ENCODE measurements at regions not wholly inside any gene's neighbourhood (a gene's known extent, or its start where the extent isn't known, plus 50 kb on each side); places are given as distances from the start of the nearest gene placed in this dataset.

- H3K27me3 ChIP-seq (ENCODE audit: insufficient read depth, low read length) = no peaks in the 10 kb centered on the region
- H3K9me3 ChIP-seq (ENCODE audit: low read length) = no peaks in the 10 kb centered on the region
- no peak overlapping the region for H3K4me3 ChIP-seq (ENCODE audit: low read length)
- no peaks in the 10 kb centered on the region for H3K36me3 ChIP-seq (ENCODE audit: insufficient read depth, low read length)
- no peaks in the 10 kb centered on the region for H3K4me1 ChIP-seq (ENCODE audit: insufficient read depth, low read length)
- H2AFZ ChIP-seq (ENCODE audit: low read depth, low read length) = no peak overlapping the region
Observed at GRCh38 chr5:175159956-175160355, 284.0 kb downstream of the DRD1 start.

GRCh38 chr5:175148636-175149172 is 295.3 kb downstream of the DRD1 start:
- H3K9me3 ChIP-seq (ENCODE audit: low read length) = no peaks in the 10 kb centered on the region
- no peaks in the 10 kb centered on the region for H3K27me3 ChIP-seq (ENCODE audit: insufficient read depth, low read length)
- no peak overlapping the region for H3K4me3 ChIP-seq (ENCODE audit: low read length)
- no peaks in the 10 kb centered on the region for H3K36me3 ChIP-seq (ENCODE audit: insufficient read depth, low read length)
- no peak overlapping the region for H2AFZ ChIP-seq (ENCODE audit: low read depth, low read length)
- no peaks in the 10 kb centered on the region for H3K4me1 ChIP-seq (ENCODE audit: insufficient read depth, low read length)

GRCh38 chr5:175146733-175147132 is 297.2 kb downstream of the DRD1 start:
- Histone ChIP-seq H2AFZ (ENCODE audit: low read depth, low read length) (no peak overlapping the region), H3K36me3 (ENCODE audit: insufficient read depth, low read length) (no peaks in the 10 kb centered on the region), H3K9me3 (ENCODE audit: low read length) (no peaks in the 10 kb centered on the region), H3K4me1 (ENCODE audit: insufficient read depth, low read length) (no peaks in the 10 kb centered on the region), H3K4me3 (ENCODE audit: low read length) (no peak overlapping the region), H3K27me3 (ENCODE audit: insufficient read depth, low read length) (no peaks in the 10 kb centered on the region)

- no peaks in the 10 kb centered on the region for H3K9me3 ChIP-seq (ENCODE audit: low read length)
- H3K36me3 ChIP-seq (ENCODE audit: insufficient read depth, low read length) = no peaks in the 10 kb centered on the region
- H3K27me3 ChIP-seq (ENCODE audit: insufficient read depth, low read length) = no peaks in the 10 kb centered on the region
- no peak overlapping the region for H2AFZ ChIP-seq (ENCODE audit: low read depth, low read length)
- H3K4me3 ChIP-seq (ENCODE audit: low read length) = no peak overlapping the region
- H3K4me1 ChIP-seq (ENCODE audit: insufficient read depth, low read length) = no peaks in the 10 kb centered on the region
Observed at GRCh38 chr5:175141421-175141820, 302.6 kb downstream of the DRD1 start.

DNA sequence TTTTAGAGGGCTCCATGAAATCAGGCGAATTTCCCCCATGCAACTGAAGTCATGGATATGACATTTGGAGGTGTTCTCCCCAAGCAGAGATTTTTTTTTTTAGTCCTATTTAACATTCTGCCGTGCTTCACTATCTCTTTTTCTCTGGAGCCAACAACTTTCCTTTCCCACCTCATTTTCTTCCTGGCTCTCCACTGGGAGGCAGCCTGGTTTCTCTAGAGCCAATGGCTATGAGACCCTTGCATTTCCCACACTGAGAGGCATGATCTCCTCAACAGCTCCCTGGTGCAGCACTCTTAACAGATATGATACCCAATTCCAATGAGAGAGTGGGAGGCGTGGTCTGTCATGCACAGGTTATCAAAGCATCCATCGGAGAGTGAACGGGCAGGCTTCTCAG is 310.8 kb downstream of the DRD1 start:
- no peak overlapping the region for H3K4me3 ChIP-seq (ENCODE audit: low read length)
- no peaks in the 10 kb centered on the region for H3K36me3 ChIP-seq (ENCODE audit: insufficient read depth, low read length)
- no peak overlapping the region for H2AFZ ChIP-seq (ENCODE audit: low read depth, low read length)
- H3K4me1 ChIP-seq (ENCODE audit: insufficient read depth, low read length) = no peaks in the 10 kb centered on the region
- no peaks in the 10 kb centered on the region for H3K27me3 ChIP-seq (ENCODE audit: insufficient read depth, low read length)
- no peaks in the 10 kb centered on the region for H3K9me3 ChIP-seq (ENCODE audit: low read length)

GRCh38 chr5:175131432-175131831 is 312.6 kb downstream of the DRD1 start:
- Histone ChIP-seq H3K4me1 (ENCODE audit: insufficient read depth, low read length) (no peaks in the 10 kb centered on the region), H3K4me3 (ENCODE audit: low read length) (no peak overlapping the region), H3K27me3 (ENCODE audit: insufficient read depth, low read length) (no peaks in the 10 kb centered on the region), H2AFZ (ENCODE audit: low read depth, low read length) (no peak overlapping the region), H3K36me3 (ENCODE audit: insufficient read depth, low read length) (no peaks in the 10 kb centered on the region), H3K9me3 (ENCODE audit: low read length) (no peaks in the 10 kb centered on the region)

DNA sequence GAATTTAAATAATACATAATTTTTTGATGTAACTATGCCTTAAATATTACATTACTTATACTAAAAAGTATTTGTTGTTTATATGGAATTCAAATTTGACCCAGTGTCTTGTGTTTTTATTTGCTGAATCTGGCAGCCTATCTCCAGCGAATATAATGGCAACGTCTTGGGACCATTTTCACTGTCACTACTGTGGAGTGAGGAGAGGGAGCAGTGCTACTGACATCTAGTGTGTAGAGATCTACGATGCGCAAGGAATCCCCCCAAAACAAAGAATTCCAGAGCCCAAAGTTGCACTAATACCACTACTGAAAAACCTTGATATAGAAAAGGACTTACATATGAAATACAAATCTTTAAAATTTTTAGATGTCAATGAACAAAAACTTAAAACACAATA is 314.4 kb downstream of the DRD1 start:
- H3K9me3 ChIP-seq (ENCODE audit: low read length) = no peaks in the 10 kb centered on the region
- H3K4me1 ChIP-seq (ENCODE audit: insufficient read depth, low read length) = no peaks in the 10 kb centered on the region
- no peaks in the 10 kb centered on the region for H3K27me3 ChIP-seq (ENCODE audit: insufficient read depth, low read length)
- no peak overlapping the region for H2AFZ ChIP-seq (ENCODE audit: low read depth, low read length)
- H3K4me3 ChIP-seq (ENCODE audit: low read length) = no peak overlapping the region
- no peaks in the 10 kb centered on the region for H3K36me3 ChIP-seq (ENCODE audit: insufficient read depth, low read length)

DNA sequence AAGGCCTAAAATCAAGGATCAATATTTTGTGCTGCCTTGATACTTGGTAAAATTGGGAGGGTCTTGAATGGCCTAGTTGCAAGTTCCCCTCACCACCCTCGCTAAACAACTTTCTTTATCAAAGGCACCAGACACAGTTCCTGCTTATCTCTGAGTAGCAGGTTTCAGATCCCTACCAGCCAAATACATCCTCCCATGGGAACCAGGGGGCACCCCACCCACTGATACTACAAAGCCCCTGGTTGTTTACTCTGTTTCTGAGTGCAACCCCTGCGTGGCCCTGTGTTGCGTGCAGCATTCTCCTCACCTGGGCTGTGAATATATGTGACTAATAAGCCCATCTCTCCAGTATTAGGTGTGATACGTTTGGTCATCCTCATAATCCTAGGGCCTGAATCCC is 314.9 kb downstream of the DRD1 start:
- Histone ChIP-seq H3K4me1 (ENCODE audit: insufficient read depth, low read length) (no peaks in the 10 kb centered on the region), H3K27me3 (ENCODE audit: insufficient read depth, low read length) (no peaks in the 10 kb centered on the region), H2AFZ (ENCODE audit: low read depth, low read length) (no peak overlapping the region), H3K4me3 (ENCODE audit: low read length) (no peak overlapping the region), H3K9me3 (ENCODE audit: low read length) (no peaks in the 10 kb centered on the region), H3K36me3 (ENCODE audit: insufficient read depth, low read length) (no peaks in the 10 kb centered on the region)

DNA sequence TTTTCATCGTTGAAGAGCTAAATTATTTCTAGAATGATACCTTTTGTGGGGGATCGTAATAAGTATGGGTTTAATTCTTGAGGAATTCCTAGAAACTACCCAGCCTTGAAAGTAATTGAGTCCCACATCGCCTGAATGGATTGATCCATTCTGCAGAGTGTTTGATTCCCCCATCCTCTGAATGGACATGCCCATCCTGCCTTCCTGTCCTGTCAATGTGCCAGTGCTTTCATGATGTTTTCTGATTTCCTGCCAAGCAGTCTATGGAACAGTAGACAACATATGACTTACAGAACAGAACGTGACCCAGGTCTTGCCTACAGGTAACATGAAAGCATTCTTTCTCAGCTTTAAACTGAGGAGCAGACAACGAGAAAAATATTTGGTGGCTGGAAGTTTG is 319.2 kb downstream of the DRD1 start:
- Histone ChIP-seq H3K36me3 (ENCODE audit: insufficient read depth, low read length) (no peaks in the 10 kb centered on the region), H3K9me3 (ENCODE audit: low read length) (no peaks in the 10 kb centered on the region), H3K4me3 (ENCODE audit: low read length) (no peak overlapping the region), H3K27me3 (ENCODE audit: insufficient read depth, low read length) (no peaks in the 10 kb centered on the region), H3K4me1 (ENCODE audit: insufficient read depth, low read length) (no peaks in the 10 kb centered on the region), H2AFZ (ENCODE audit: low read depth, low read length) (no peak overlapping the region)

GRCh38 chr5:175124251-175124813 is 319.6 kb downstream of the DRD1 start:
- H3K36me3 ChIP-seq (ENCODE audit: insufficient read depth, low read length) = no peaks in the 10 kb centered on the region
- no peaks in the 10 kb centered on the region for H3K4me1 ChIP-seq (ENCODE audit: insufficient read depth, low read length)
- no peaks in the 10 kb centered on the region for H3K9me3 ChIP-seq (ENCODE audit: low read length)
- no peak overlapping the region for H2AFZ ChIP-seq (ENCODE audit: low read depth, low read length)
- H3K4me3 ChIP-seq (ENCODE audit: low read length) = no peak overlapping the region
- H3K27me3 ChIP-seq (ENCODE audit: insufficient read depth, low read length) = no peaks in the 10 kb centered on the region

GRCh38 chr5:175123542-175123941 is 320.4 kb downstream of the DRD1 start:
- Histone ChIP-seq H3K9me3 (ENCODE audit: low read length) (no peaks in the 10 kb centered on the region), H3K4me3 (ENCODE audit: low read length) (no peak overlapping the region), H3K36me3 (ENCODE audit: insufficient read depth, low read length) (no peaks in the 10 kb centered on the region), H3K27me3 (ENCODE audit: insufficient read depth, low read length) (no peaks in the 10 kb centered on the region), H2AFZ (ENCODE audit: low read depth, low read length) (no peak overlapping the region), H3K4me1 (ENCODE audit: insufficient read depth, low read length) (no peaks in the 10 kb centered on the region)

DNA sequence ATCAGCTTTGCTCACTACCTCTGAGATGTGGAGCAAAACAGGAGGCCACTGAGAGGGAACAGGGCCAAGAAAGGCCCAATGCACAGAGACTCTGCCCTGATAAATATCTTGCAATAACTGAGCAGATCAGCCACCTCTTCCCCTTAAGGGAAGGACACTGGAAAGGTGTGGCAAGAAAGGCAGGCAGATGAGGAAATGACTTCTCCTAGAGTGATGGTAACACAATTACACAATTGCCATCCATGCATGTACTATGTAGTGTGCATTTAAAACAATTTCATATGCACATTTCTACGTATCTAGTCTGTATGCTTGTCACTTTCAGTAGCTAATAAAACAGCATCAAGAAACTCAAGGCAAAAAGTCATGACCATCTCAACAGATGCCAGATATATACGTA is 322.5 kb downstream of the DRD1 start:
- Histone ChIP-seq H3K36me3 (ENCODE audit: insufficient read depth, low read length) (no peaks in the 10 kb centered on the region), H3K4me1 (ENCODE audit: insufficient read depth, low read length) (no peaks in the 10 kb centered on the region), H3K27me3 (ENCODE audit: insufficient read depth, low read length) (peaks cover 4% of the 10 kb centered on the region), H3K4me3 (ENCODE audit: low read length) (no peak overlapping the region), H3K9me3 (ENCODE audit: low read length) (no peaks in the 10 kb centered on the region), H2AFZ (ENCODE audit: low read depth, low read length) (no peak overlapping the region)

GRCh38 chr5:175120412-175120811 is 323.6 kb downstream of the DRD1 start:
- Histone ChIP-seq H3K27me3 (ENCODE audit: insufficient read depth, low read length) (peaks cover 5% of the 10 kb centered on the region), H3K4me3 (ENCODE audit: low read length) (no peak overlapping the region), H2AFZ (ENCODE audit: low read depth, low read length) (no peak overlapping the region), H3K4me1 (ENCODE audit: insufficient read depth, low read length) (no peaks in the 10 kb centered on the region), H3K36me3 (ENCODE audit: insufficient read depth, low read length) (no peaks in the 10 kb centered on the region), H3K9me3 (ENCODE audit: low read length) (no peaks in the 10 kb centered on the region)

GRCh38 chr5:175118700-175119309 is 325.2 kb downstream of the DRD1 start:
- Histone ChIP-seq H3K36me3 (ENCODE audit: insufficient read depth, low read length) (no peaks in the 10 kb centered on the region), H3K4me3 (ENCODE audit: low read length) (no peak overlapping the region), H3K9me3 (ENCODE audit: low read length) (no peaks in the 10 kb centered on the region), H3K27me3 (ENCODE audit: insufficient read depth, low read length) (peaks cover 5% of the 10 kb centered on the region), H2AFZ (ENCODE audit: low read depth, low read length) (no peak overlapping the region), H3K4me1 (ENCODE audit: insufficient read depth, low read length) (no peaks in the 10 kb centered on the region)
